ENCODE measurements at regions not wholly inside any gene's neighbourhood (a gene's known extent, or its start where the extent isn't known, plus 50 kb on each side); places are given as distances from the start of the nearest gene placed in this dataset.

DNA sequence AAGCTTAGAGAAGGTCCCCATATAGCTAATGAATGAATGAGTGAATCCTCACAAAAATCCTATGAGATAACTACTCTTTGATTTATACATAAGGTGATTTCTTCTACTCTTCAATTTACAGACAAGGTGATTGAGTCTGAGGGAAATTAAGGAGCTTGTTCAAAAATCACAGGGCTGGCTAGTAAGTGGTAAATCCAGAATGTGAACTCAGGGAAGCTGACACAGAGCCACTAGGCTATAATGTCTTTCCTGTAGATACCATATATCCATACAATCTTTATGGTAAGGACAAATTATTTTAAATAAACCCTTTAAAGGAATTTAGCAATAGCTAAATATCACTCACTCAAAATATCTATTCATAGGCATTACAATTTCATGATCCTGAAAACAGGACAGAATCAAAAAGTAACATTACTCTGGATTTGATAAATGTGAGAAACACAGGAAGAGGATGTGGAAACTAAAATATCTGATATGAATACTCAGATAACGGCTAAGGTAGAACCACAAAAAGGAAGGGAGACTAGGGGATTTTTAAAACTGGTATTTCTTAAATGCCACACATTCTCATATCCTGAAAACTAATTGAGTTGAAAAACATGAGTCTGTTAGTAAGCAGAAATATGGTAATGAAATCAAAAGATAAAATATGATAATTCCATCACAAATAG, 108.2 kb downstream of the NBPF12 start:
- no peaks in the 10 kb centered on the region for H3K36me3 ChIP-seq
- no peak for DNase-seq
- H3K4me3 ChIP-seq: no peak overlapping the region
- H3K27me3 ChIP-seq: peaks cover 0 to 3% (median 0%) of the 10 kb centered on the region in 3 donors
- no peaks in the 10 kb centered on the region for H3K4me1 ChIP-seq
- intact Hi-C loops (cut with DNase I; ENCODE audit: low total_unique reads) (no loop called here), in situ Hi-C loops (cut with MboI; ENCODE audit: low sequenced_read_pairs in 4 of 4) (no loop called here)
- TF ChIP-seq, protein P1, sequence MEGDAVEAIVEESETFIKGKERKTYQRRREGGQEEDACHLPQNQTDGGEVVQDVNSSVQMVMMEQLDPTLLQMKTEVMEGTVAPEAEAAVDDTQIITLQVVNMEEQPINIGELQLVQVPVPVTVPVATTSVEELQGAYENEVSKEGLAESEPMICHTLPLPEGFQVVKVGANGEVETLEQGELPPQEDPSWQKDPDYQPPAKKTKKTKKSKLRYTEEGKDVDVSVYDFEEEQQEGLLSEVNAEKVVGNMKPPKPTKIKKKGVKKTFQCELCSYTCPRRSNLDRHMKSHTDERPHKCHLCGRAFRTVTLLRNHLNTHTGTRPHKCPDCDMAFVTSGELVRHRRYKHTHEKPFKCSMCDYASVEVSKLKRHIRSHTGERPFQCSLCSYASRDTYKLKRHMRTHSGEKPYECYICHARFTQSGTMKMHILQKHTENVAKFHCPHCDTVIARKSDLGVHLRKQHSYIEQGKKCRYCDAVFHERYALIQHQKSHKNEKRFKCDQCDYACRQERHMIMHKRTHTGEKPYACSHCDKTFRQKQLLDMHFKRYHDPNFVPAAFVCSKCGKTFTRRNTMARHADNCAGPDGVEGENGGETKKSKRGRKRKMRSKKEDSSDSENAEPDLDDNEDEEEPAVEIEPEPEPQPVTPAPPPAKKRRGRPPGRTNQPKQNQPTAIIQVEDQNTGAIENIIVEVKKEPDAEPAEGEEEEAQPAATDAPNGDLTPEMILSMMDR (IDR thresholded peaks at IDR 0.05 in 4 of 5, conservative IDR thresholded peaks at IDR 0.05 in 1 of 5): no peak
- no peak for TF ChIP-seq POLR2A (IDR thresholded peaks at IDR 0.05)
- no peak for ATAC-seq
- H3K9me3 ChIP-seq: no peaks in the 10 kb centered on the region
- no peak overlapping the region for H3K27ac ChIP-seq
